C1 segment of cervical spinal cord (tissue), 14 donors: ENCODE measurements at regions not wholly inside any gene's neighbourhood (a gene's known extent, or its start where the extent isn't known, plus 50 kb on each side); places are given as distances from the start of the nearest gene placed in this dataset.

Experiments
- DNase-seq, 14 donors: peaks; one replicate each; lab custom pipeline; 2025; lab: John Stamatoyannopoulos, UW

DNA sequence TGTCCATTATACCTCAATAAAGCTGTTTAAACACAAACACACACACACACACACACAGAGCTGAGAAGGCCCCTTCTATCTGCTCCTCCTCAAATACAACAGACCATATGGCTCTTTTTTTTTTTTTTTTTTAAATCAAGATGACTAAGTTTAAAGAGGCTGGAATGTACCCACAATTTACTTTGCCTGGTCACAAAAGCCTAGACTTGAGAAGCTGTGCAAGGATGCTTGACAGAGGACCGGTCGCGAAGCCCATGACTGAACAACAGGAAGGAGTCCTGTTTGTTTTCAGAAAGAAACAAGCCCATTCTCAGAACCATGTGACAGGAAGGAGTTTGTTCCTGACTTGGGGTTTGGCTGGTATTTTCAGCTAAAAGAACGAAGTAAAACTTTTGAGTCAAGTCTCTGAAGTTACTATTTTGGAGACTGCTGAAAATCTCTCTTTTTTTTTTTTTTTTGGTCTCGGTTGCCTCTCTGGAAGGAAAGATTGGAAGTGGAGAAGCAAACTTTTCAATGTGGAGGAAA lies 650.9 kb upstream of the TENM3 start:
- DNase-seq = peak in 1 of 14 donors; percentile 2

GRCh38 chr4:181593703-181594102 lies 649.5 kb upstream of the TENM3 start:
- DNase-seq = no peak

DNA sequence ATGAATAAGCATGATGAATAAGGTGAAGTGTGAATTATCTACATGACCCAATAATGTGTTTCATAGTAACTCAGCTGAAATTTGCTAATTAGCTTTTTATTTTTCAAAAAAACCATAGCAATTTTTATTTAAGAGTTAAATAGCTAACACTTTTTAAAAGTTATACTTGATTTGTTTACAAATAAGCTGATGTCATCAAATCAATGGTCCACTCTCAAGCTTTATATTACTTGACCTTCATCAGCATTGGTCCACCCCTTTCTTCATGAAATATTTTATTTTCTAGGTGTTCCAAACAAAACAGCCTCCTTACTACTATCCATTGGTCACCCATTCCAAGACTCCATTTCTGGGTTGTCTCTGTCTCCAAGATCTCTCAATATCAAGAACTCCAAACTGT lies 649.0 kb upstream of the TENM3 start:
- no peak for DNase-seq

DNA sequence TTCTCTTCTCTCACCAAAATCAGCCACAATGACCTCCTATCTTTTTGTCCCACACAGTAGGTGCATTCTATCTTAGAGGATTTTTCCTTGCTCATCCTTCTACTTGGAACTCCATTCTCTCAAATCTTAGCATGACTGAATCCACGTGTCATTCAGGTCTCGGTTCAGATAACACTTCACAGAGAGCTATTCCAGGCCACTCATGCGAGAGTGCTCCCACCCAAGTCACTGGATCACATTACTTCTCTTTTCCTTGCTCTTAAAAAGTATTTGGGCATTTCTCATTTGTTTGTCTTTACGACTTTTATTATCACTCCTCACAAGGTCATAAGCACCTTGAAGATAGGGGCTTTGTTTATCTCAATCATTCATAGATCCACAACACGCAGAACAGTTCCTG lies 647.5 kb upstream of the TENM3 start:
- DNase-seq = no peak

DNA sequence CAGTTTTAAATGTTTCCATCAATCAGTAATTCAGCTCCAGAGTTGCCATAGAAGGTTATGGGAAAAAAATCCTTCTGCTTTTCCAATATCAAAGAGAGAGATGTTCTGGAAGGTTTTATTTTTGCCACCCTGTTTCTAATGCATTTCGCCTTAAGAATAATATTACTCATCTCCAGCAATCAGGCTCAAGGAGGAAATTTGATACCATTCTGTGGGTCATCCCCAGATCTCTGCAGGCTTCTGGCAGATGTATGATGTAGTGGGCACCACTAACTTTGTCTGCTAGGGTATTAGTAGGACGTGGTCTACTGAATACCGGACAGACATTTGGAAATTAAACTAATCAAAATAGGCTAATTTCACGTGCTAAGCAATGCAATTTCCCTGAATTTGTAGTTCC lies 645.4 kb upstream of the TENM3 start:
- DNase-seq = no peak

DNA sequence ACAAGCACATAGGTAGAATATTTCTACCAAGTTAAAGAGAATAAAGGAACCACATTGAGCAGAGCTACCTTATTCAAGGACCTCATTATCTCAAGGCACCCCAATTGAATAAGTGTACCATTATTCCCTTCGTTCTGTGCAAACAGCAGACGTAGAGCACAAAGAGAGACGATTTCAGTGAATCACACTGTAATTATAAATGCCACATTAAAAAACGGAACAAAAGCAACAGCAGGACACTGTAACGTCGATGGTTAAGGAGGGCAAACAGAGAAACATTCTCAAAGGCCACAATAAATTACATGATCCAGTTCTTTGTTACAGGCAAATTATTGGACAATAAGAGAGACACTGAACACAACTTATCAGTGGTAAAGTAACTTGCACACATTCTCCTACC lies 644.1 kb upstream of the TENM3 start:
- DNase-seq = no peak

DNA sequence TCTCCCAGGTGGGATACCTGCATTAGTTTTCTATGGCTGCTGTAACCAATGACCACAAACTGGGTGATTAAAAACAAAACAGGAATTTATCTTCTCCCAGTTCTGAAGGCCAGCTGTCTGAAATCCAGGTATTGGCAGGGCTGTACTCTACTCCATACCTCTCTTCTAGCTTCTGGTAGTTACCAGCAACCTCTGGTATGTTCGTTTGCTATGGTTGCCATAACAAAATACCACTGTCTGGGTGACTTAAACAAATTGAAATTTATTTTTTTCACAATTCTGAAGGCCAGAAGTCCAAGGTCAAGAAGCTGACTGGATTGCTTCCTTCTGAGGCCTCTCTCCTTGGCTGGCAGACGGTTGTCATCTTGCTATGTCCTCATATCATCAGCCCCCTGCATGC lies 642.1 kb upstream of the TENM3 start:
- no peak for DNase-seq

GRCh38 chr4:181604546-181604945 lies 638.7 kb upstream of the TENM3 start:
- DNase-seq = no peak

DNA sequence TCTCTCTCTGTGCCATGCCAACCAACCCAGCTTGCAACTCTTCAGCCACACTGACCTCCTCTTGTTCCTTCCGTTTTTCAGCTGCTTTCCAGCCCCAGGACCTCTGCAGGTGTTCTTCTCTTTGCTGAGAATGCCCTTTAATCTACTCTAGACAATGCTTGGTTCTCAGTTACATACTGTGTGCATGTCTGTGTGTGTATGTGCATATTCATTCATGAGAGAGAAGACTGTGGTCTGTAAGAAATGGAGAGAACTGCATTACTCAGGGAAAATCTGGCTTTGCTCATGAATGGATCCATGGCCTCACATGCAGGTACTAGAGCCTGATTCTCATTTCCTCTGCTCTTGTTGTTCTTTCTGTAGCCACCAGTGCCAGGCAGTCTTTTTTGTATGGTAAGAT lies 636.9 kb upstream of the TENM3 start:
- no peak for DNase-seq

- no peak for DNase-seq
These were observed 635.0 kb upstream of the TENM3 start for GRCh38 chr4:181608181-181608580.

GRCh38 chr4:181611033-181611711 lies 632.0 kb upstream of the TENM3 start:
- no peak for DNase-seq

DNA sequence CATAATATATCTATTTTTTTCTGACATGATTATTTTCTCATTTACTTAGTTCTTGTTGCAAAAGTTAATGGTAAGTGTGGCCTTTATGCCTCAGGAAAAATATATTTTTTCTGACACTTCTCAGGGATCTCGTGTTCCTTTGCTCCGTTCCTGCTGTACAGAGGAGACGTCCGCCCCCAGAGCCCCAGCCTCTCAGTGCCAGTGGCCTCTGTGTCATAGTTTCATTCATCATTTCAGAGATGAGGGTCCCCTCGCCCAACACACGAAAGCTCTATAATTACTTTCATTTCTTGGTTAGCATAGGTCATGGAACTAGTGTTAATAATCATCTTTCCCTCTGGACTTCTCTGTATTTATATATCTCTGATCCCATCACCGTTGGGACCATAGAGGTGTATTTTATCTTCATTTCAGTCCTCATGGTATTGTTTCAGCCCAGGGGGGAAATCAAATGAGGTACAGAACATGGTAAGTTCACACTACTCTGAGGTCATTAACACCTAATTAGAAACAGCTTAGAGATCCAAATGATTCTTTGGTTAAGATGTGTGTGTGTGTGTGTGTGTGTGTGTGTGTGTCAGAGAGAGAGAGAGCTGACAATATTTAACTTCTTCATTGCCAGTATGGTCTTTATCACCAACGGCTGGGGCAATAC lies 631.1 kb upstream of the TENM3 start:
- no peak for DNase-seq

DNA sequence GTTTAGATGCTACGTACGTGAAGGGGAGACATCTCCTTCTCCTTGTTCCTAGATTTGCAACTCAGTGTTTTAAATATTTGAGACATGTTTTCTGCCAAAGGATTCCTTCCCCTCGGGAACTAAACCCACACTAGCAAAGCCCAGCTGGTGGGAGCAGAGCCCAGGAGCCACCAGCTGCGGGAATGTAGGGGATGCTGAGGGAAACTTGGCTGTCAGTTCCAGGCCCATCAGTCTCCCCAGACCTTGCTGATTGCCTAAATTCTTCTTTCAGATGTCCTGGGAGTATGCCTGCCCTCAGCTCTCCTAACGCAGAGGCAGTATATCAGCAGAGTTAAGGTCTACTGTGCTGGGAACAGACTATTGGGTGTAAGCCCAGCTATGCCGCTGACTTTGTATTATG lies 630.0 kb upstream of the TENM3 start:
- no peak for DNase-seq

- DNase-seq = no peak
These were observed 625.1 kb upstream of the TENM3 start for GRCh38 chr4:181618038-181618618.

DNA sequence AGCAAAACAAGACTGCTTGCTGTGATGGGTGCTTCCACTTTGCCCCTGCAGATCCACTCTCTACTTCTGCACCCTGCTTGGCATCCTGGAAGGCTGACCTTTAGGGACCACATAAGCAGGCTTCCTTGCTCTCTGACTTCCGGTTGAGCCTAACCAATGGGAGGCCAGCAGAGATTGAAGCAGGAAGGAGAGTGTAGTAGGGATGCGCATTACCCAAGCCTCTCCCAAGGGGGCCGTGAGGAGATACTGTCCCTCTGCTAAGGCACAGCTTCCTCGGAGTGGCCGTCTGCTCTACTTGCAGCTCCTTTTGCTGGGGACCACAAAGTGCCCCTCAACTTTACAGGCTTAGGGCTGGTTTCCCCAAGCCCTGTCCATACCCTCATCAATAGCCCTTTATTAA lies 624.3 kb upstream of the TENM3 start:
- DNase-seq = no peak

DNA sequence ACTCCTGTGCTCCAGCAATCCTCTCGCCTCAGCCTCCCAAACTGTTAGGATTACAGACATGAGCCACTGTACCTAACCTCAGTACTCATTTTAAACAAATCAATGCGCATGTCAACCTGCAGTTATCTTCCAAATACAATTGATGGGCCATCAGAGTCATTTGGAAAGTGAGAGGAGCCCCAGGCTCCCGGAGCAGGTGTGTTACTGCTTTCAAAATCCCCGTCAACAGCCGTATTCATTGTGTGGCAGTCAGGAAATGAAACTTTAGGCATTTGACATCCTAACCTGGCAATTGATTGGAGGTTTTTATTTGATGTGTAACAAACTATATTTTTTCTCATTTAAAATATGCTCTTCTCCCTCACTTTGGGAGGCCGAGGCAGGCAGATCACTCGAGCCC lies 623.6 kb upstream of the TENM3 start:
- no peak for DNase-seq

DNA sequence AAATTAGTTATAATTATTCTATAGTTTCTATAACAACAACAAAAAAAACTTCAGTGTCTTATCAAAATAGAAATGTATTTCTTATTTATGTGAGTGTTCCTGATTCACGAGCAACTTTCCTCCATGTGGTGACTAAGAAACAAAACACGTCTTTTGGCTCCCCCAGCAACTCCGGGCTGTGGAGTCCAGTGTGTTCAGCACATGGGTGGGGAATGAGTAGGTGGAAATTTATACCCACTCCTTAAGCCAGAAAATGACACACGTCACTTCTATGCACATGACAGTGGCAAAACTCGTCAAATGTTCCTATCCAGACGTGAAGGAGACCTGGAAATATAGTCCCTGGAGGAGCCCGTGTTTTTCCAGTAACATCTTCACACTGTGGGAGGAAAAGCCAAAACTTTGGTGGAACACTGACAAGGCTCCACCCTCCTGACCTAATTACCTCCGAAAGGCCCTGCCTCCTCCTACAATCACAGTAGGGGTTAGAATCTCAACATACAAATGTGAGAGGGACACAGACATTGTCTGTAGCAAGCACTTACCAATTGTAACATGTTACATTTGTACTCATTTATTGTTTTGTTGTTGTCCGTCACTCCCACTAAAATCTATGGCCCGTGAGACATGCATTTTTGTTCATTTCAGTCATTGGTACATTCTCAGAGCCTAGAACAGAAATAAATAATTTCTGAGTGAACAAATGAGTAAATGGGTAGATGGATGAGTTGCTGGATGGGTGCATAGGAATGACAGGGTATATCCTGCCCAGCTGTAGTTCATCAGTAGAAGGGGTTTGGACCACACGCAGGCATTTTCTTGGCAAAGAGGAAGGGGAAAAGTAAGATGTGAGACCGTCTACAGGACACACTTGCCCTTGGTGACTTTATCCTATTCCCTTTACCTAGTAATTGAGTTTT lies 605.8 kb upstream of the TENM3 start:
- no peak for DNase-seq

DNA sequence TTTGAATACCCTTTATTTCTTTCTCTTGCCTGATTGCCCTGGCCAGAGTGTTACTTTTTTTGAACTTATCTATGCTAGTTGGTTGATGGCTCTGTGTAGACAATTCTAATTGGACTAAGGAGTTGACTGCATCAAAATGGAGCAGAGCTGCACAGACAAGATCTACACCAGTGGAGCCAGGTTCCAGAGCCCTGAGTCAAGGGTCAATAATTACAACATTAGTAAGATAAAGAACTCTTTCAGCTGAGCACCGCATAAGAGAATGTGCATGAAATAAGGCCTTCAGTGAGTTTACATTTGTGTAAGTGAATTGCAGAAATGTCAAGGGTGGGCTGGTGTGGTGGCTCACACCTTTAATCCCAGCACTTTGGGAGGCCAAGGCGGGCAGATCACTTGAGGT lies 599.7 kb upstream of the TENM3 start:
- DNase-seq = no peak

DNA sequence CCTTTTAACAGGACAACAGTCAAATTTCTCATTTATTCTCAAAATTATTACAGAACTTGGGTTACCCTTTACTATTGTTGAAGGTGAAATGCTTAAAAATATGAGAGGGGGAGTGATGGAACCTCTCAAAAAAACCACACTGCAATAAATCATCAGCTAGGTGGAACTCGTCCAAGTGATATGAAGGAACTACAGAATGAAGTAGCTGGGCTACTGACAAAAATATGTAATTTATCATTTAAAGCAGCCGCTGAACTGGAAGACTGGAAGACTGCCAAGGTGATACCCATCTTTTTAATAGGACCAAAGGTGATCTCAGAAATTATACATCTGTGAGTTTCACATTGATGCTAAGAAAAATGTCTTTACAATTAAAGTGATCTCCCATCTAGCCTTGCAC lies 597.7 kb upstream of the TENM3 start:
- no peak for DNase-seq

DNA sequence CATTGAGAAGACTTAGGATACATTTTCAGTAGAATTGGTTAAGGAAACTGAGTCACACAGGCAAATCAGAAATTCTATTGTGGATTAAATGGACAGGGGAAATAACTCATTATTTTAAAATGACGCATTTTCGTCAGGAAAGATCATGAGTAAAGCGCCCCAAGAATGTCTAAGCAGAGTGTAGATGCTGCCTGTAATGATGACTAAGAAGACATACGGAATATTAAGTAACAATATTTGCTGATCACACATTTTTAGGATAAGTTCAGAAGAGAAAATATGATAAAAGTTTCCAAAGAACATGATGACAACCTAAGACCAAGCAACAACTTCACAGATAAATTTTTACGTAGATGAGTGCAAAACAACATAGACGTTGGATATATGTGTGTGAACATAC lies 596.3 kb upstream of the TENM3 start:
- DNase-seq = no peak

DNA sequence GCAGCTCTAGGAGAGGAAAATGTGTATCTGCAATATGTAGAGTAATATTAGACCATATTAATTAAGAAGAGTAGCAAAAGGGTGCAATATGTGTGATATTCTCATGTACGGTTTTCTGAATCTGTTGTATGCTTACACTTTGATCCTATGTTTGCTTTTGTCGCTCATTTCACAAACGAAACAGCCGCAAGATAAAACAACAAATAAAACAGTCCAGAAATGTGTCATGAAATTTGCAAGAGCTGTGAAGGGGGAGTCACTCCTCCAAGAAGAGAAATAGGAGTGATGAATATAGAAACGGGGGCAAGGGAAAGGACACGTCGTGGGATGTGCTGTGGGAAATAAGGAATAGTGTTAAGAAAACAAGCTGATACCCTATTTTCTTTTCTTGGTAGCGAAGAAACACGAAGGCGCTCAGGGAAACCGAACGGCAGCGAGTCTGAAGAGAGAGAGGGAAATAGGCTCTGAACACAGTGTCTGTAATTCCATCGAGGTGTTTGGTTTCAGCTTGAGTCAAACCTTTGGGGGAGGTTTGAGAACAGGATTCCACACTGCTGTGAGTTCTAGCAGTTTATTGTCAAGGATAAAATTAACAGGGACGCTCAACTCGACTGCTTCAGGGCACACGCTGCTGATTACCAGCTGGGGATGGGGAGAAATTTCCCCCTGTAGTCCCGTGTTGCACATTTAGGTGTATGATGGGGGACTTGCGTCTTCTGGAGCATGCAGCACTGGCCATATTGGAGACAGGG lies 595.6 kb upstream of the TENM3 start:
- no peak for DNase-seq
